Peyer's patch (tissue), 4 donors: ENCODE measurements at regions not wholly inside any gene's neighbourhood (a gene's known extent, or its start where the extent isn't known, plus 50 kb on each side); places are given as distances from the start of the nearest gene placed in this dataset.

Experiments
- DNase-seq, 3 donors: peaks; one replicate each; pipeline ENCODE4 v3.0.0-alpha.2; 2017 to 2019
- H3K27ac ChIP-seq, 4 donors: fragments of 200-600 bp; sonication (generic); one replicate each; pipeline ENCODE4 v1.5.1; 2016 to 2019
- H3K27me3 ChIP-seq, 2 donors: fragments of 200-600 bp; sonication (generic); one replicate each; pipeline ENCODE4 v1.5.1; 2019
- H3K36me3 ChIP-seq, 3 donors: fragments of 200-600 bp; sonication (generic); one replicate each; pipeline ENCODE4 v1.5.1; 2016 to 2019
- H3K4me1 ChIP-seq, 4 donors: fragments of 200-600 bp; sonication (generic); one replicate each; pipeline ENCODE4 v1.5.1; 2016 to 2019
- H3K4me3 ChIP-seq, 4 donors: fragments of 200-600 bp; sonication (generic); 1 replicate in 3 of 4; 2 replicates in 1 of 4; pipeline ENCODE4 v1.5.1; 2016 to 2019; ENCODE audit warnings: mild to moderate bottlenecking in 1 of 4
- H3K9me3 ChIP-seq, 4 donors: fragments of 200-600 bp; sonication (generic); one replicate each; pipeline ENCODE4 v1.5.1; 2016 to 2019; ENCODE audit warnings: mild to moderate bottlenecking in 1 of 4
- CTCF ChIP-seq, 6 experiments: fragments of 450-650 bp in 4 of 6; fragments of 200-600 bp in 2 of 6; sonication (generic) in 1 of 6; IDR thresholded peaks; one replicate each; pipeline ENCODE4 v1.5.1; 2017 to 2019; ENCODE audit warnings: antibody characterized with exemption in 6 of 6, mild to moderate bottlenecking in 3 of 6, moderate library complexity in 1 of 6
- POLR2A ChIP-seq, 2 donors: fragments of 450-650 bp; IDR thresholded peaks; one replicate each; pipeline ENCODE4 v1.5.1; 2017; ENCODE audit warnings: antibody characterized with exemption in 2 of 2, mild to moderate bottlenecking in 2 of 2, moderate library complexity in 2 of 2

- TF ChIP-seq POLR2A (IDR thresholded peaks at IDR 0.05) (no peak), CTCF (IDR thresholded peaks at IDR 0.05) (no peak)
- H3K4me1 ChIP-seq = no peaks in the 10 kb centered on the region
- H3K27me3 ChIP-seq = no peaks in the 10 kb centered on the region
- H3K36me3 ChIP-seq = no peaks in the 10 kb centered on the region
- no peak for DNase-seq
- no peak overlapping the region for H3K27ac ChIP-seq
- H3K4me3 ChIP-seq = no peak overlapping the region
- no peaks in the 10 kb centered on the region for H3K9me3 ChIP-seq
These were observed 120.9 kb downstream of the MANEA start for GRCh38 chr6:95698271-95698670.

GRCh38 chr6:95723638-95724037 lies 146.3 kb downstream of the MANEA start:
- DNase-seq = peak in 1 of 3 donors; percentile 9
- Histone ChIP-seq H3K27ac (no peak overlapping the region), H3K27me3 (no peaks in the 10 kb centered on the region), H3K4me3 (no peak overlapping the region), H3K9me3 (no peaks in the 10 kb centered on the region), H3K4me1 (no peaks in the 10 kb centered on the region), H3K36me3 (no peaks in the 10 kb centered on the region)
- no peak for TF ChIP-seq CTCF (IDR thresholded peaks at IDR 0.05)
- TF ChIP-seq POLR2A (IDR thresholded peaks at IDR 0.05) = no peak

GRCh38 chr6:95725344-95725743 lies 148.0 kb downstream of the MANEA start:
- no peak overlapping the region for H3K27ac ChIP-seq
- no peak overlapping the region for H3K4me3 ChIP-seq
- TF ChIP-seq CTCF (IDR thresholded peaks at IDR 0.05) (no peak), POLR2A (IDR thresholded peaks at IDR 0.05) (no peak)
- no peaks in the 10 kb centered on the region for H3K27me3 ChIP-seq
- no peaks in the 10 kb centered on the region for H3K4me1 ChIP-seq
- H3K9me3 ChIP-seq = no peaks in the 10 kb centered on the region
- DNase-seq = no peak
- H3K36me3 ChIP-seq = no peaks in the 10 kb centered on the region

- H3K4me1 ChIP-seq = no peaks in the 10 kb centered on the region
- no peaks in the 10 kb centered on the region for H3K27me3 ChIP-seq
- H3K27ac ChIP-seq = no peak overlapping the region
These were observed 162.8 kb downstream of the MANEA start for GRCh38 chr6:95740157-95740556.

GRCh38 chr6:95741045-95741444 lies 163.7 kb downstream of the MANEA start:
- H3K9me3 ChIP-seq = no peaks in the 10 kb centered on the region
- no peak for DNase-seq
- no peaks in the 10 kb centered on the region for H3K4me1 ChIP-seq
- no peaks in the 10 kb centered on the region for H3K27me3 ChIP-seq
- H3K36me3 ChIP-seq = no peaks in the 10 kb centered on the region
- no peak overlapping the region for H3K27ac ChIP-seq
- TF ChIP-seq CTCF (IDR thresholded peaks at IDR 0.05) (no peak), POLR2A (IDR thresholded peaks at IDR 0.05) (no peak)
- H3K4me3 ChIP-seq = no peak overlapping the region

More at GRCh38 chr6:95740157-95740556, 162.8 kb downstream of the MANEA start:
- no peaks in the 10 kb centered on the region for H3K9me3 ChIP-seq
- no peaks in the 10 kb centered on the region for H3K36me3 ChIP-seq
- H3K4me3 ChIP-seq = no peak overlapping the region
- DNase-seq = no peak
- TF ChIP-seq CTCF (IDR thresholded peaks at IDR 0.05) (no peak), POLR2A (IDR thresholded peaks at IDR 0.05) (no peak)

GRCh38 chr6:95742767-95743289 lies 165.5 kb downstream of the MANEA start:
- Histone ChIP-seq H3K27me3 (no peaks in the 10 kb centered on the region), H3K27ac (no peak overlapping the region), H3K4me1 (no peaks in the 10 kb centered on the region), H3K4me3 (no peak overlapping the region), H3K9me3 (no peaks in the 10 kb centered on the region), H3K36me3 (no peaks in the 10 kb centered on the region)
- no peak for TF ChIP-seq CTCF (IDR thresholded peaks at IDR 0.05)
- TF ChIP-seq POLR2A (IDR thresholded peaks at IDR 0.05) = no peak
- DNase-seq = no peak
